ENCODE measurements at regions not wholly inside any gene's neighbourhood (a gene's known extent, or its start where the extent isn't known, plus 50 kb on each side); places are given as distances from the start of the nearest gene placed in this dataset.

- TF ChIP-seq POLR2AphosphoS5 (IDR thresholded peaks at IDR 0.05; ENCODE audit: low read depth, low read length) (no peak), REST (IDR thresholded peaks at IDR 0.05; ENCODE audit: insufficient read depth in 1 of 2, low read depth in 2 of 2, low read length in 2 of 2) (no peak)
Measured at GRCh38 chr2:8118940-8119781, 562.7 kb upstream of the ID2 start.

GRCh38 chr2:8119782-8120505, 561.9 kb upstream of the ID2 start:
- TF ChIP-seq POLR2AphosphoS5 (IDR thresholded peaks at IDR 0.05; ENCODE audit: low read depth, low read length) = no peak
- TF ChIP-seq TAF1 (IDR thresholded peaks at IDR 0.05; ENCODE audit: borderline replicate concordance, insufficient read depth, low read length) = no peak
- no peak for TF ChIP-seq REST (IDR thresholded peaks at IDR 0.05; ENCODE audit: insufficient read depth in 1 of 2, low read depth in 2 of 2, low read length in 2 of 2)
- no peak for TF ChIP-seq FOXP2 (optimal IDR thresholded peaks at IDR 0.05; ENCODE audit: borderline replicate concordance, extremely low read depth, extremely low read length, insufficient read depth)
- no peak for TF ChIP-seq SIN3A (IDR thresholded peaks at IDR 0.05; ENCODE audit: borderline replicate concordance, insufficient read depth, low read length)

GRCh38 chr2:8120506-8120860, 561.4 kb upstream of the ID2 start:
- TF ChIP-seq TAF1 (IDR thresholded peaks at IDR 0.05; ENCODE audit: borderline replicate concordance, insufficient read depth, low read length) = no peak
- TF ChIP-seq REST (IDR thresholded peaks at IDR 0.05; ENCODE audit: insufficient read depth in 1 of 2, low read depth in 2 of 2, low read length in 2 of 2) = no peak
- TF ChIP-seq POLR2AphosphoS5 (IDR thresholded peaks at IDR 0.05; ENCODE audit: low read depth, low read length) = no peak
- no peak for TF ChIP-seq SIN3A (IDR thresholded peaks at IDR 0.05; ENCODE audit: borderline replicate concordance, insufficient read depth, low read length)
- no peak for TF ChIP-seq FOXP2 (optimal IDR thresholded peaks at IDR 0.05; ENCODE audit: borderline replicate concordance, extremely low read depth, extremely low read length, insufficient read depth)

- no peak for TF ChIP-seq TAF1 (IDR thresholded peaks at IDR 0.05; ENCODE audit: borderline replicate concordance, insufficient read depth, low read length)
- TF ChIP-seq FOXP2 (optimal IDR thresholded peaks at IDR 0.05; ENCODE audit: borderline replicate concordance, extremely low read depth, extremely low read length, insufficient read depth) = no peak
- no peak for TF ChIP-seq SIN3A (IDR thresholded peaks at IDR 0.05; ENCODE audit: borderline replicate concordance, insufficient read depth, low read length)
- TF ChIP-seq REST (IDR thresholded peaks at IDR 0.05; ENCODE audit: insufficient read depth in 1 of 2, low read depth in 2 of 2, low read length in 2 of 2) = no peak
- TF ChIP-seq POLR2AphosphoS5 (IDR thresholded peaks at IDR 0.05; ENCODE audit: low read depth, low read length) = no peak
Measured at GRCh38 chr2:8121022-8121825, 560.6 kb upstream of the ID2 start.
